IMR-90 (cell line): ENCODE measurements at regions not wholly inside any gene's neighbourhood (a gene's known extent, or its start where the extent isn't known, plus 50 kb on each side); places are given as distances from the start of the nearest gene placed in this dataset.

Experiments used
- ATAC-seq: fragments of 200-7000 bp; cut with Tn5 transposase; 2 replicates; pipeline ENCODE4 v1.9.1; 2020; ENCODE audit warnings: low read depth, mild to moderate bottlenecking, moderate library complexity
- BruUV-seq: library from RNA; stranded (reverse); fragments of 400-500 nt; replicated peaks from 2 replicates; lab custom pipeline; 2021; lab: Mats Ljungman, UMichigan
- CTCF ChIA-PET: fragments of 300-600 bp; formaldehyde crosslinking; extraction: SDS; loops from one replicate; lab custom pipeline; 2021; ENCODE audit warnings: antibody characterized with exemption; lab: Yijun Ruan, JAX
- POLR2A ChIA-PET: fragments of 300-600 bp; sonication (Branson Sonifier 250); formaldehyde crosslinking; loops from one replicate; lab custom pipeline; 2022; ENCODE audit warnings: antibody characterized with exemption; ENCODE audit not compliant: unreplicated experiment; lab: Charles Lee
- DNase-seq: peaks from one replicate; pipeline ENCODE4 v3.0.0; 2013
- H2AFZ ChIP-seq: replicated peaks from 2 replicates; pipeline ENCODE3; 2013; ENCODE audit warnings: low read length, mild to moderate bottlenecking; ENCODE audit not compliant: poor library complexity
- H2AK5ac ChIP-seq: 2 replicates; pipeline ENCODE4 v1.6.1; 2013; ENCODE audit warnings: low read depth, low read length, inconsistent platforms
- H2AK9ac ChIP-seq: replicated peaks from 2 replicates; pipeline ENCODE3; 2013; ENCODE audit warnings: mild to moderate bottlenecking, low read depth, low read length, moderate library complexity; ENCODE audit not compliant: poor library complexity
- H2BK120ac ChIP-seq: 2 replicates; pipeline ENCODE4 v1.6.1; 2013; ENCODE audit warnings: low read depth, low read length, inconsistent platforms
- H2BK15ac ChIP-seq: 3 replicates; pipeline ENCODE4 v1.6.1; 2013; ENCODE audit warnings: low read depth, low read length, inconsistent platforms
- H2BK20ac ChIP-seq: 2 replicates; pipeline ENCODE4 v1.6.1; 2013; ENCODE audit warnings: low read depth, mild to moderate bottlenecking, inconsistent platforms, low read length, moderate library complexity
- H2BK5ac ChIP-seq: 2 replicates; pipeline ENCODE4 v1.6.1; 2013; ENCODE audit warnings: mild to moderate bottlenecking, low read depth, low read length, inconsistent platforms; ENCODE audit not compliant: poor library complexity, severe bottlenecking
- H3K14ac ChIP-seq: replicated peaks from 2 replicates; pipeline ENCODE4 v1.6.1; 2013; ENCODE audit warnings: low read depth, low read length, inconsistent platforms
- H3K18ac ChIP-seq: 2 replicates; pipeline ENCODE4 v1.6.1; 2013; ENCODE audit warnings: low read depth, low read length, control low read depth
- H3K23ac ChIP-seq: 2 replicates; pipeline ENCODE4 v1.6.1; 2013; ENCODE audit warnings: low read depth, low read length, inconsistent platforms
- H3K27ac ChIP-seq: 2 replicates; pipeline ENCODE4 v1.5.1; 2013; ENCODE audit warnings: mild to moderate bottlenecking, control low read depth, low read length; ENCODE audit not compliant: insufficient read depth
- H3K27me3 ChIP-seq: 2 replicates; pipeline ENCODE4 v1.6.1; 2013; ENCODE audit warnings: low read length; ENCODE audit not compliant: control insufficient read depth, insufficient read depth
- H3K36me3 ChIP-seq: 2 replicates; pipeline ENCODE4 v1.6.1; 2013; ENCODE audit warnings: low read length, mixed read lengths; ENCODE audit not compliant: control insufficient read depth, insufficient read depth
- H3K4ac ChIP-seq: 2 replicates; pipeline ENCODE4 v1.6.1; 2013; ENCODE audit warnings: low read depth, low read length, inconsistent platforms
- H3K4me1 ChIP-seq: 2 replicates; pipeline ENCODE4 v1.6.1; 2013; ENCODE audit warnings: low read length, mixed read lengths; ENCODE audit not compliant: control insufficient read depth, insufficient read depth
- H3K4me2 ChIP-seq: 2 replicates; pipeline ENCODE4 v1.6.1; 2013; ENCODE audit warnings: low read depth, mild to moderate bottlenecking, control low read depth, low read length, moderate library complexity
- H3K4me3 ChIP-seq: 2 replicates; pipeline ENCODE4 v1.5.1; 2013; ENCODE audit warnings: low read depth, mild to moderate bottlenecking, control low read depth, low read length, moderate library complexity; ENCODE audit not compliant: insufficient read depth
- H3K56ac ChIP-seq: 2 replicates; pipeline ENCODE4 v1.6.1; 2013; ENCODE audit warnings: low read length, inconsistent platforms; ENCODE audit not compliant: insufficient read depth; ENCODE audit errors: extremely low read depth
- H3K79me1 ChIP-seq, 2 experiments: 2 replicates each; pipeline ENCODE4 v1.6.1; 2013; ENCODE audit warnings: low read length in 2 of 2, inconsistent platforms in 1 of 2, low read depth in 1 of 2
- H3K9ac ChIP-seq: 2 replicates; pipeline ENCODE4 v1.6.1; 2013; ENCODE audit warnings: low read depth, low read length, control low read depth
- H3K9me1 ChIP-seq: 2 replicates; pipeline ENCODE4 v1.6.1; 2013; ENCODE audit warnings: low read length, inconsistent platforms; ENCODE audit not compliant: insufficient read depth
- H3K9me3 ChIP-seq: 2 replicates; pipeline ENCODE4 v1.6.1; 2013; ENCODE audit warnings: low read length; ENCODE audit not compliant: control insufficient read depth, insufficient read depth
- H4K20me1 ChIP-seq: 2 replicates; pipeline ENCODE4 v1.6.1; 2013; ENCODE audit warnings: low read length, inconsistent platforms; ENCODE audit not compliant: insufficient read depth
- H4K5ac ChIP-seq: 2 replicates; pipeline ENCODE4 v1.6.1; 2013; ENCODE audit warnings: mild to moderate bottlenecking, low read depth, low read length, control low read depth
- H4K8ac ChIP-seq, 2 experiments: 2 replicates each; pipeline ENCODE4 v1.6.1; 2013; ENCODE audit warnings: low read depth in 2 of 2, low read length in 2 of 2, control low read depth in 1 of 2, inconsistent platforms in 1 of 2
- H4K91ac ChIP-seq: 2 replicates; pipeline ENCODE4 v1.6.1; 2013; ENCODE audit warnings: low read depth, low read length, inconsistent platforms; ENCODE audit not compliant: insufficient read depth
- BHLHE40 ChIP-seq: fragments of 150-350 bp; IDR thresholded peaks from 2 replicates; pipeline ENCODE4 v1.6.1; 2016; ENCODE audit warnings: mild to moderate bottlenecking, low read depth, low read length
- CEBPB ChIP-seq: IDR thresholded peaks from 2 replicates; pipeline ENCODE4 v1.6.1; 2012; ENCODE audit warnings: low read depth, low read length, improper control_type of control experiment
- CHD1 ChIP-seq: IDR thresholded peaks from 2 replicates; pipeline ENCODE4 v1.6.1; 2012; ENCODE audit warnings: low read depth, low read length, improper control_type of control experiment
- ELK1 ChIP-seq: fragments of 150-350 bp; IDR thresholded peaks from 2 replicates; pipeline ENCODE4 v1.6.1; 2016; ENCODE audit warnings: low read depth, mild to moderate bottlenecking, low read length, moderate library complexity, borderline replicate concordance
- FOS ChIP-seq: fragments of 150-350 bp; IDR thresholded peaks from 2 replicates; pipeline ENCODE4 v1.6.1; 2016; ENCODE audit warnings: low read depth, low read length
- MAFK ChIP-seq: IDR thresholded peaks from 2 replicates; pipeline ENCODE4 v1.6.1; 2012; ENCODE audit warnings: low read depth, low read length, improper control_type of control experiment
- MAZ ChIP-seq: IDR thresholded peaks from 2 replicates; pipeline ENCODE4 v1.6.1; 2012; ENCODE audit warnings: low read depth, mild to moderate bottlenecking, low read length, improper control_type of control experiment, moderate library complexity, borderline replicate concordance
- MXI1 ChIP-seq: IDR thresholded peaks from 2 replicates; pipeline ENCODE4 v1.6.1; 2012; ENCODE audit warnings: low read depth, mild to moderate bottlenecking, low read length, moderate library complexity, borderline replicate concordance
- NFE2L2 ChIP-seq: fragments of 150-350 bp; IDR thresholded peaks from 2 replicates; pipeline ENCODE4 v1.6.1; 2016; ENCODE audit warnings: low read depth, mild to moderate bottlenecking, low read length
- POLR2A ChIP-seq: IDR thresholded peaks from 2 replicates; pipeline ENCODE4 v1.6.1; 2012; ENCODE audit warnings: mild to moderate bottlenecking, low read depth, low read length
- RAD21 ChIP-seq: IDR thresholded peaks from 2 replicates; pipeline ENCODE4 v1.6.1; 2012; ENCODE audit warnings: low read length, improper control_type of control experiment
- RCOR1 ChIP-seq: IDR thresholded peaks from 2 replicates; pipeline ENCODE4 v1.6.1; 2012; ENCODE audit warnings: mild to moderate bottlenecking, low read length, improper control_type of control experiment; ENCODE audit not compliant: insufficient replicate concordance
- RFX5 ChIP-seq: IDR thresholded peaks from 2 replicates; pipeline ENCODE4 v1.8.0; 2012; ENCODE audit warnings: low read depth, mild to moderate bottlenecking, low read length, moderate library complexity
- SMC3 ChIP-seq: fragments of 150-350 bp; IDR thresholded peaks from 2 replicates; pipeline ENCODE4 v1.6.1; 2016; ENCODE audit warnings: low read depth, mild to moderate bottlenecking, antibody characterized with exemption, low read length, moderate library complexity
- WGBS, 2 experiments: methylation state at CpG; one replicate each; pipeline versions ENCODE4 v1.1.5 to v1.1.7; 2013; ENCODE audit warnings: missing lambda C conversion rate in 2 of 2; ENCODE audit not compliant: insufficient read length in 1 of 2; ENCODE audit errors: extremely low coverage in 2 of 2; 5-methylcytosine and 5-hydroxymethylcytosine counted together
- dilution Hi-C: fragments of 300-500 bp; cut with HindIII; formaldehyde crosslinking; loops from one replicate; pipeline ENCODE4 v1.14.3; 2018; ENCODE audit warnings: low sequenced_read_pairs; ENCODE audit not compliant: unreplicated experiment
- in situ Hi-C: fragments of 300-500 bp; cut with MboI; formaldehyde crosslinking; loops from 3 replicates; pipeline ENCODE4 v1.14.3; 2019; ENCODE audit warnings: low sequenced_read_pairs, inconsistent platforms, mixed read lengths
- intact Hi-C: fragments of 100-400 bp; cut with micrococcal nuclease; formaldehyde crosslinking; loops from 2 replicates; pipeline ENCODE4 v1.10.0; 2022
- TF ChIP-seq, protein P1 (sequence below): fragments of 150-350 bp; IDR thresholded peaks from 2 replicates; pipeline ENCODE4 v1.6.1; 2017; ENCODE audit warnings: mild to moderate bottlenecking, antibody characterized with exemption, low read length, low read depth
- TF ChIP-seq, protein P2 (sequence below): conservative IDR thresholded peaks from 2 replicates; pipeline ENCODE4 v1.5.1; 2012; ENCODE audit warnings: mild to moderate bottlenecking, low read depth, low read length, improper control_type of control experiment

DNA sequence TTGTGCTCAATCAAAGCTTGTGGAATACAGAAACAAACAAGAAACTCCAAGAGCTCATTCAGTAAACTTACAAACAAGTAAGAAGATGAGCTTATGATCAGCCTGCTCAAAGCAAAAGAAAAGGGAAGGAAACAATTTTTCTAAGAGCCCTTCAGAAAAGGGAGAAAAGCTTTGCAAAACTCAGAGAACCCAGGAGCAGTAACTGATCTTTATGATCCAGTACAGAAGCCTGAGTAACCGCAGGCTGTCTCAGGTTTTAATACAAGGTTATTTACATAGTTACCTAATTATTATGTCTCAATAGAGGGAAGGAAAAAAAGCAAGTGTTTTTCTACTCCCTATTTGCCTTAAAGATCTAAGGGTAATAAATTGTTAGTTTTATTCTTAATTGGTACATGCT, 226.5 kb downstream of the MAFB start:
- no peak overlapping the region for H3K4me2 ChIP-seq
- no peak overlapping the region for H3K14ac ChIP-seq
- H2AFZ ChIP-seq = no peak overlapping the region
- WGBS, 2 experiments = no CpG with 5 or more reads among the region's 1 CpG
- ATAC-seq (no peak), DNase-seq (no peak)
- no peaks in the 10 kb centered on the region for H3K9me1 ChIP-seq
- H3K4ac ChIP-seq = no peak overlapping the region
- no peak overlapping the region for H2BK20ac ChIP-seq
- H3K56ac ChIP-seq = no peak overlapping the region
- no peak overlapping the region for H4K8ac ChIP-seq
- H3K9me3 ChIP-seq = no peaks in the 10 kb centered on the region
- H3K4me1 ChIP-seq = no peaks in the 10 kb centered on the region
- H3K79me1 ChIP-seq = no peaks in the 10 kb centered on the region
- no peak overlapping the region for H2AK5ac ChIP-seq
- H2BK120ac ChIP-seq = no peak overlapping the region
- no TSS peak for BruUV-seq
- intact Hi-C loops (no loop called here), in situ Hi-C loops (no loop called here), dilution Hi-C loops (no loop called here)
- no peak overlapping the region for H3K4me3 ChIP-seq
- no peak overlapping the region for H3K9ac ChIP-seq
- H2AK9ac ChIP-seq = no peak overlapping the region
- ChIA-PET POLR2A (no interaction called here), CTCF (no interaction called here)
- H2BK5ac ChIP-seq = no peak overlapping the region
- no peak overlapping the region for H3K27ac ChIP-seq
- no peak overlapping the region for H4K91ac ChIP-seq
- H3K27me3 ChIP-seq = no peaks in the 10 kb centered on the region
- no peak overlapping the region for H3K18ac ChIP-seq
- no peak overlapping the region for H3K23ac ChIP-seq
- H4K20me1 ChIP-seq = no peaks in the 10 kb centered on the region
- H4K5ac ChIP-seq = no peak overlapping the region
- no peaks in the 10 kb centered on the region for H3K36me3 ChIP-seq
- TF ChIP-seq CEBPB (no peak), NFE2L2 (no peak), POLR2A (no peak), RFX5 (no peak), RCOR1 (no peak), ELK1 (no peak), MAZ (no peak), CHD1 (no peak), SMC3 (no peak), MAFK (no peak), FOS (no peak), MXI1 (no peak), BHLHE40 (no peak), RAD21 (no peak)
- TF ChIP-seq, protein P1, sequence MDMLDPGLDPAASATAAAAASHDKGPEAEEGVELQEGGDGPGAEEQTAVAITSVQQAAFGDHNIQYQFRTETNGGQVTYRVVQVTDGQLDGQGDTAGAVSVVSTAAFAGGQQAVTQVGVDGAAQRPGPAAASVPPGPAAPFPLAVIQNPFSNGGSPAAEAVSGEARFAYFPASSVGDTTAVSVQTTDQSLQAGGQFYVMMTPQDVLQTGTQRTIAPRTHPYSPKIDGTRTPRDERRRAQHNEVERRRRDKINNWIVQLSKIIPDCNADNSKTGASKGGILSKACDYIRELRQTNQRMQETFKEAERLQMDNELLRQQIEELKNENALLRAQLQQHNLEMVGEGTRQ = no peak
- TF ChIP-seq, protein P2, sequence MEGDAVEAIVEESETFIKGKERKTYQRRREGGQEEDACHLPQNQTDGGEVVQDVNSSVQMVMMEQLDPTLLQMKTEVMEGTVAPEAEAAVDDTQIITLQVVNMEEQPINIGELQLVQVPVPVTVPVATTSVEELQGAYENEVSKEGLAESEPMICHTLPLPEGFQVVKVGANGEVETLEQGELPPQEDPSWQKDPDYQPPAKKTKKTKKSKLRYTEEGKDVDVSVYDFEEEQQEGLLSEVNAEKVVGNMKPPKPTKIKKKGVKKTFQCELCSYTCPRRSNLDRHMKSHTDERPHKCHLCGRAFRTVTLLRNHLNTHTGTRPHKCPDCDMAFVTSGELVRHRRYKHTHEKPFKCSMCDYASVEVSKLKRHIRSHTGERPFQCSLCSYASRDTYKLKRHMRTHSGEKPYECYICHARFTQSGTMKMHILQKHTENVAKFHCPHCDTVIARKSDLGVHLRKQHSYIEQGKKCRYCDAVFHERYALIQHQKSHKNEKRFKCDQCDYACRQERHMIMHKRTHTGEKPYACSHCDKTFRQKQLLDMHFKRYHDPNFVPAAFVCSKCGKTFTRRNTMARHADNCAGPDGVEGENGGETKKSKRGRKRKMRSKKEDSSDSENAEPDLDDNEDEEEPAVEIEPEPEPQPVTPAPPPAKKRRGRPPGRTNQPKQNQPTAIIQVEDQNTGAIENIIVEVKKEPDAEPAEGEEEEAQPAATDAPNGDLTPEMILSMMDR = no peak
- H2BK15ac ChIP-seq = no peak overlapping the region
